ENCODE measurements at regions not wholly inside any gene's neighbourhood (a gene's known extent, or its start where the extent isn't known, plus 50 kb on each side); places are given as distances from the start of the nearest gene placed in this dataset.

DNA sequence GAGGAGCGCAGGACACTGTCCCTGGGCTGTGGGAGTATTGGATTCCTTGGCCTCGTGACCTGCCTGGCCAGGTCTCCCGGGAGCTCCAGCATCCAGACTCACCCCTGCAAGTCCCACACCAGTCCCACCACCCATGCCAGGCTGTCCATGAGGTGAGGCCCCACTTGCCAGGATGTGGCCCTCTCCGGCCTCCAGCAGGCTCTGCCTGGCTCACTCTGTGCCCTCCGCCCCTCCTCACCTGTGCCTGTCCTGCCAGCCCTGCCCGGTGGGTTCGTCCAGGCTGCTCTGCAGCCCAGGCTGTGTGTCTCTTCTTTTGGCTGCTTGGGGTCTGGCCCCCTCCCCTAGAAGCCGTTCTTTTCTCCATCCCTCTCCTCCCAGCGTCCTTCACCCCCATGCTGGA is 436.8 kb upstream of the MYT1L start:
- Histone ChIP-seq H2AFZ (no peak overlapping the region), H3K4me1 (ENCODE audit: insufficient read depth) (peaks cover 4% of the 10 kb centered on the region), H3K4me2 (no peak overlapping the region), H3K9me3 (ENCODE audit: low read depth) (no peaks in the 10 kb centered on the region), H3K36me3 (replicated peaks; ENCODE audit: insufficient read depth, low read depth) (no peaks in the 10 kb centered on the region), H3K9me2 (replicated peaks; ENCODE audit: insufficient read depth) (no peaks in the 10 kb centered on the region), H3K4me3 (no peak overlapping the region), H3K79me2 (no peaks in the 10 kb centered on the region), H3K27me3 (no peaks in the 10 kb centered on the region), H4K20me1 (ENCODE audit: insufficient read depth, poor library complexity, severe bottlenecking) (no peaks in the 10 kb centered on the region), H3K27ac (no peak overlapping the region)
- TF ChIP-seq EZH2phosphoT487 (IDR thresholded peaks at IDR 0.05; ENCODE audit: low read depth, severe bottlenecking, unreplicated experiment) (no peak), EZH2 (IDR thresholded peaks at IDR 0.05; ENCODE audit: borderline replicate concordance) (no peak)
- TF ChIP-seq, protein P1, sequence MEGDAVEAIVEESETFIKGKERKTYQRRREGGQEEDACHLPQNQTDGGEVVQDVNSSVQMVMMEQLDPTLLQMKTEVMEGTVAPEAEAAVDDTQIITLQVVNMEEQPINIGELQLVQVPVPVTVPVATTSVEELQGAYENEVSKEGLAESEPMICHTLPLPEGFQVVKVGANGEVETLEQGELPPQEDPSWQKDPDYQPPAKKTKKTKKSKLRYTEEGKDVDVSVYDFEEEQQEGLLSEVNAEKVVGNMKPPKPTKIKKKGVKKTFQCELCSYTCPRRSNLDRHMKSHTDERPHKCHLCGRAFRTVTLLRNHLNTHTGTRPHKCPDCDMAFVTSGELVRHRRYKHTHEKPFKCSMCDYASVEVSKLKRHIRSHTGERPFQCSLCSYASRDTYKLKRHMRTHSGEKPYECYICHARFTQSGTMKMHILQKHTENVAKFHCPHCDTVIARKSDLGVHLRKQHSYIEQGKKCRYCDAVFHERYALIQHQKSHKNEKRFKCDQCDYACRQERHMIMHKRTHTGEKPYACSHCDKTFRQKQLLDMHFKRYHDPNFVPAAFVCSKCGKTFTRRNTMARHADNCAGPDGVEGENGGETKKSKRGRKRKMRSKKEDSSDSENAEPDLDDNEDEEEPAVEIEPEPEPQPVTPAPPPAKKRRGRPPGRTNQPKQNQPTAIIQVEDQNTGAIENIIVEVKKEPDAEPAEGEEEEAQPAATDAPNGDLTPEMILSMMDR (IDR thresholded peaks at IDR 0.05; ENCODE audit: poor library complexity), result no peak
- 74% methylated on average over 9 of the region's 9 CpGs for WGBS (ENCODE audit: low lambda C conversion rate, missing lambda C conversion rate)
- DNase-seq (ENCODE audit: low spot score), result no peak

DNA sequence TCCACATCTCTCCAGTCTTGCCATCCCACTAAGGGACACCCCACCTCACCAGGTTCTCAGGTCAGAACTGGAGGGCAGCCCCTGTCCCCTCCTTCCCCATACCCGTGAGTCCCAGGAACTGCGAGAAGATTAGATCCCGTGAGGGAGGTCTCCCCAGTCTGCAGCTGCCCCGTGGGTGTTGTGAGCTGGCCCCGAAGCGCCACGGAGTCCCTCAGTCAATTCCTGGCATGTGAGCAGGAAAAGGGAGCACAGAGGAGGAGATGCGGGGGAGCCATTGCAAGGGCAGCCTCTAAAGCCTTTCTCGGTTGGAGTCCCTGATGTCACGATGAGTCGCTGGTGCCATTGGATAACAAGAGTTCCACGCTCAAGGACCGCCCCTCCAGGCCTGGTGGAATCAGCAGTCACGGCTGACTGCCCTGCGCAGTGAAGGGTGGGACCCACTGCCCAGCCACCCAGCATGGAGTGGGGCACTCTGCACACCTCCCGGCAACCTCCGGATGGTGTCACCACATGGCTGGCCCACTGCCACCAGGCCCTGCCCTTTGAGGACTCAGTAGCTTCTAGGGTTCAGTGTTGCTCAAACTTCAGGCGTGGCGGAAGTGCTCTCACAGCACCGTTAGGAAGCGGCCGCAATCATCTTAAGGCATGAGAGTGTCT is 434.9 kb upstream of the MYT1L start:
- H3K9me2 ChIP-seq (replicated peaks; ENCODE audit: insufficient read depth), result no peaks in the 10 kb centered on the region
- WGBS (ENCODE audit: low lambda C conversion rate, missing lambda C conversion rate), result 91% methylated on average over 22 of the region's 22 CpGs
- TF ChIP-seq, protein P1 (IDR thresholded peaks at IDR 0.05; ENCODE audit: poor library complexity), result no peak
- TF ChIP-seq EZH2 (IDR thresholded peaks at IDR 0.05; ENCODE audit: borderline replicate concordance), result no peak
- TF ChIP-seq EZH2phosphoT487 (IDR thresholded peaks at IDR 0.05; ENCODE audit: low read depth, severe bottlenecking, unreplicated experiment), result no peak

DNA sequence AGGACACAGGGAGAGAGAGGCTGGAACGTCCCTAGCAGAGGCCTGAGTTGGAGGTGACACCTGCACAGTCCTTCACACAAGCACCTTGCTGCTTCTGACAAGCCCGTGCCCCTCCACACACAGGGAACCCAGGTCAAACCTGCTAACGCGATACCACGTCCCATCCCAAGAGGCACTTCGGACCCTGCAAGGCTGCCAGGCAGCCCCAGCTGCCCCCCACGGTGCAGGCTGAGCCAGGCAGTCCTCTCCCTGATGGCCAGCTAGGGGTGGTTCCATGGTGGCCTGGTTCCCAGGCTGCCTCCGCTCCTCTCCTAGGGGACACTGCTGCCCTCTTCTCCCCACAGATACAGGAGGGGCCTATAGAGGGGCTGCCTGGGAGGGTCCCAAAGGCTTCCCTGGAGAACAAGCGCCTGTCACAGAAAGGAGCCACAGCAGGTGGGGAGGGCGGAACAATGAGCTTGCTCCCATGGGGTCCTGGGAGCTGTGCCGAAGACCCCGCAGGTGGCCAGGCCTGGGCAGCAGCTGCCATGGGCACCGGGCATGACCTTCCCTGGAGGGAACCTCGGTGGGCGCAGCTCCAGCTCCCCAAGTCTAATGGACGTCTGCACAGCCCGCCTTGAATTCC is 434.2 kb upstream of the MYT1L start:
- H3K27me3 ChIP-seq, result no peaks in the 10 kb centered on the region
- no peaks in the 10 kb centered on the region for H3K9me2 ChIP-seq (replicated peaks; ENCODE audit: insufficient read depth)
- H3K4me3 ChIP-seq, result no peak overlapping the region
- 89% methylated on average over 15 of the region's 17 CpGs for WGBS (ENCODE audit: low lambda C conversion rate, missing lambda C conversion rate)
- H4K20me1 ChIP-seq (ENCODE audit: insufficient read depth, poor library complexity, severe bottlenecking), result no peaks in the 10 kb centered on the region
- TF ChIP-seq EZH2 (IDR thresholded peaks at IDR 0.05; ENCODE audit: borderline replicate concordance), result no peak
- TF ChIP-seq, protein P1 (IDR thresholded peaks at IDR 0.05; ENCODE audit: poor library complexity), result no peak
- TF ChIP-seq EZH2phosphoT487 (IDR thresholded peaks at IDR 0.05; ENCODE audit: low read depth, severe bottlenecking, unreplicated experiment), result no peak
- no peaks in the 10 kb centered on the region for H3K9me3 ChIP-seq (ENCODE audit: low read depth)
- H2AFZ ChIP-seq, result no peak overlapping the region
- no peaks in the 10 kb centered on the region for H3K36me3 ChIP-seq (replicated peaks; ENCODE audit: insufficient read depth, low read depth)
- no peak for DNase-seq (ENCODE audit: low spot score)
- no peak overlapping the region for H3K4me2 ChIP-seq
- H3K4me1 ChIP-seq (ENCODE audit: insufficient read depth), result peaks cover 4% of the 10 kb centered on the region
- no peaks in the 10 kb centered on the region for H3K79me2 ChIP-seq
- no peak overlapping the region for H3K27ac ChIP-seq

More for the DNA sequence above, 434.9 kb upstream of the MYT1L start:
- no peaks in the 10 kb centered on the region for H3K36me3 ChIP-seq (replicated peaks; ENCODE audit: insufficient read depth, low read depth)
- H3K4me3 ChIP-seq, result no peak overlapping the region
- H3K79me2 ChIP-seq, result no peaks in the 10 kb centered on the region
- H3K4me2 ChIP-seq, result no peak overlapping the region
- H3K27ac ChIP-seq, result no peak overlapping the region
- peaks cover 4% of the 10 kb centered on the region for H3K4me1 ChIP-seq (ENCODE audit: insufficient read depth)
- H3K9me3 ChIP-seq (ENCODE audit: low read depth), result no peaks in the 10 kb centered on the region
- no peaks in the 10 kb centered on the region for H4K20me1 ChIP-seq (ENCODE audit: insufficient read depth, poor library complexity, severe bottlenecking)
- no peak overlapping the region for H2AFZ ChIP-seq
- H3K27me3 ChIP-seq, result no peaks in the 10 kb centered on the region
- no peak for DNase-seq (ENCODE audit: low spot score)
